8988T (cell line): ENCODE measurements at regions not wholly inside any gene's neighbourhood (a gene's known extent, or its start where the extent isn't known, plus 50 kb on each side); places are given as distances from the start of the nearest gene placed in this dataset.
"Not testable (repeated sequence)": the region's sequence is repeated elsewhere in the genome, so short reads cannot be mapped to it uniquely, and the experiment has no call there.

Experiments
- DNase-seq: peaks from one replicate; pipeline ENCODE4 v3.0.0; 2011

GRCh38 chr10:4254101-4254994 is 469.3 kb upstream of the KLF6 start:
- no peak for DNase-seq

- DNase-seq, result no peak
Observed at GRCh38 chr10:4252701-4253100, 467.7 kb upstream of the KLF6 start.

- DNase-seq, result no peak
Observed at GRCh38 chr10:4250587-4250887, 465.5 kb upstream of the KLF6 start.

- no peak for DNase-seq
Observed at GRCh38 chr10:4249841-4250586, 465.0 kb upstream of the KLF6 start.

DNA sequence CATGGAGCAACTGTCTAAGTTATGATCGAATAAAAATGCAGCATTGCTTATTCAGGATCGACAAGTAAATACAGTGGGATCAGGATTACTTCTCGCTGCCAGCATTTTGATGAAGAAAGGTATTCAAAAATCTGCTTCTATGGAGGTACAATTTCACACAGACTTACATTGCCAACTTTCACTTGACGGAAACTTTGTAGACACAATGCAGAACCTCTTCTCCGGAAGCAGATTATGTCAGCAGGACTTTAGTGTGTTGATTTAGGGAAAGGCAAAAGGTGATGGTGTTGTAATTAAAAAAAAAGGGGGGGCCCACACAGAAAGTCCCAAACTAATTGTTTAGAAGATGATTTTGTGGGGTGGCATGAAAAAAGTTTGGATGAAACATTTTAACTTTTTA is 462.4 kb upstream of the KLF6 start:
- no peak for DNase-seq

- DNase-seq, result no peak
Observed at GRCh38 chr10:4246881-4247358, 461.9 kb upstream of the KLF6 start.

DNA sequence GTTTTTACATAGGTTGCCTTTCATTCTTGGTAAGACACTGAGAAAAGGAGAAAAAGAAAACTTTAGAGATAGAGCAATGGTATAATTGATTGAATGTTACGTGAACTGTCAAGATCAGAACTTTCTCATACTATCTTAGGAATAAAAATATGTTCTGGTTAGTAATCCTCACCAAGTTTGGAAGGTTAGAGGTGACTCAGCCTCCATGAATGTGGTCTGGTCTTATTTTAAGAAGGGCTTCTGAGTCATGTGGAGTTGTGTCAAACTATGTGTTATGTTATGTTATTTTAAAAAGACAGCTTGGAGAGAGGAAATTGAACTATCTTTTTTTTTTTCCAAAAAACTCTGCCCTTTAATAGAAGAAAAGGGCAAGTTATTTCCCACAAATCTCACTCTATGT is 458.6 kb upstream of the KLF6 start:
- DNase-seq, result no peak

GRCh38 chr10:4243169-4243568 is 458.2 kb upstream of the KLF6 start:
- no peak for DNase-seq

DNA sequence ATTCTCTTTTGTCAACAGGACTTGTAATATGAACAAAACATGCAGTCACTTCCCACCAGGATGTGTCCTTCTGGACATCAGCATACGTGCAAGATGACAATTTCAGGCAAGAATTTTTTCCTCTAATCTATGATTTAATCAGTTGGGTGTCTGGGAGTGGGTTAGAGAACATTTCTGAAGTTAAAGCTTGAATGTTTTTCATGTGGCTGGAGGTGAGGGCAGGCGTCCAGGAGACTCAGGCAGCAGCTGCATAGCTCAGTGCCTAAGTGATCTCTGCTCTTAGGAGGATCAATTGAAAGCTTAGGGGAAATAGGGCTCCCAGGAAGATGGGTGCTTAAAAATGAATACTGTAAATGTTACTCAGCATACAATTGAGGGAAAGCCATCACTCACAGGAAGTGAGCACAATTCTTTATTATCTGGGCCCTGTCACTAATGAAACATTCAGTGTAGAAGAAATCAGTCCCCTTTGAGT is 457.6 kb upstream of the KLF6 start:
- DNase-seq, result no peak

DNA sequence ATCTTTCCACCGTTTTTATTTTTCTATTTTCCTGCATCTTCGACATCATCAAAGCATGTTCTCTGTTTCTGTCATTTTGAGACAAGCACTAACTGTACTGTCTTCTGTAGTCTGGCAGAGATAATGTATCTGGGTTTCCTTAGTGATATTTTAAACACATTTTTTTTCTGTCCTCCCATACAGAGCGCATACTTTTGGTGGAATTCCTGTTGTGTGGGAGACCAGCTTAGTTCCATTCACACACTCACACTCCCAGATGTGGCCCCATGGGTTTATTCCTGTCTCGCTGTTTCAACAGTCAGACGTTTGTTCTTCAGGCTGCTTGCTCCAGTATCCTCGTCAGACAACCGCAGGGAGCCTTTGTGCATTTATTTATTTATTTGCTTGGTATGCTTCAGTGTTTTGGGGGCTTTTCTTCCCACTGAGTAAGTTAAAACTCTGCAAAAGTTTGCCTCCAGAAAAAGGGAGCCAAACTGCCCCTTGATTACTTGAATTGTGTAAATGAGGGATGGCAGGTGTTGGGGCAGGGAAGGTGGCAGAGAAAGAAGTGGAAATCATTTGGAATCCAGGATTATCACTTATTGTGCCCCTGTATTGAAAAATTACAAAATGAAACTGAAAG is 456.8 kb upstream of the KLF6 start:
- DNase-seq, result no peak

GRCh38 chr10:4240608-4241197 is 455.7 kb upstream of the KLF6 start:
- no peak for DNase-seq

GRCh38 chr10:4239186-4239585 is 454.2 kb upstream of the KLF6 start:
- no peak for DNase-seq

DNA sequence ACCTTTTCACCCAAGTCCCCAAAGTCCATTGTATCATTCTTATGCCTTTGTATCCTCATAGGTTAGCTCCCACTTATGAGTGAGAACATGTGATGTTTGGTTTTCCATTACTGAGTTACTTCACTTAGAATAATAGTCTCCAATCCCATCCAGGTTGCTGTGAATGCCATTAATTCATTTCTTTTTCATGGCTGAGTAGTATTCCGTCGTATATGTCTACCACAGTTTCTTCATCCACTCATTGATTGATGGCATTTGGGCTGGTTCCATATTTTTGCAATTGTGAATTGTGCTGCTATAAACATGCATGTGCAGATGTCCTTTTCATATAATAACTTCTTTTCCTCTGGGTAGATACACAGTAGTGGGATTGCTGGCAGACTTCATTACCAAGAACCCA is 451.9 kb upstream of the KLF6 start:
- DNase-seq, result not testable (repeated sequence)

- DNase-seq, result no peak
Observed at GRCh38 chr10:4234661-4235060, 449.7 kb upstream of the KLF6 start.

DNA sequence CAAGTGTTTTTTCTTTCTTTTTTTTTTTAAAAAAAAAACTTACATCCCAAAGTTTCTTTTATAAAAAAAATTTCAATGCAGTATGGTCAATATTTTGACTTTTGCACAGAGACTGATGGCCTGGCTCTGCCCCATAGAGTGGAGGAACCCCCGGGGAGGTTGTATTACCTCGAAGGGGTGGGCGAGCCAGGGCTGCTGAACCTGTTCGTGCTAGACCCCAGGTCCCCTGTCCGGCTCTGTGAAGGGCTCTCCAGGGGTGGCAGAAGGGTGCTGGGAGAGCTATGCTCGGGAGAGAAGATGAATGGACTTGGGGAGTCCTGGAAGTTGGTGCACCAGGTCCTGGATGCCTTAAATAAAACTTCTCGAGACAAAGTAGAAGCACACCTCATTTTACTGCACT is 446.4 kb upstream of the KLF6 start:
- no peak for DNase-seq

- no peak for DNase-seq
Observed at GRCh38 chr10:4230036-4230435, 445.0 kb upstream of the KLF6 start.

DNA sequence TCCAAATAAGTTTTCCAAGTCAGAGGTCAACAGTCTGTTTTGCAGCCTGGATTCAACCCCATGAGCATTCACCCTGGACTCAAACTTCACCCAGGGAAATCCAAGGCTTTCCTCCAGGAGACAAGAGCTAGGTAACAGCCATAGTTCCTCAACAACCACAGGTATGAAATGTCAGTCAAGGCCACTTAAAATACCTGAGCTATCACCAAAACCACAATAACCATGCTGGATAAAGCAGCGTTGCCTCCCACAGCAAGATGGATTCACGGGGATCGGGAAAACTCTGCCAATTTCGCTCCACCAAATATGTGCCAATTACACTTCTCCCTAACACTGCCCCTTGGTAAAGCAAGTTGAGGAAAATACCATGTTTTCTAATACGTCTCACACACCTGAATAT is 444.1 kb upstream of the KLF6 start:
- no peak for DNase-seq

DNA sequence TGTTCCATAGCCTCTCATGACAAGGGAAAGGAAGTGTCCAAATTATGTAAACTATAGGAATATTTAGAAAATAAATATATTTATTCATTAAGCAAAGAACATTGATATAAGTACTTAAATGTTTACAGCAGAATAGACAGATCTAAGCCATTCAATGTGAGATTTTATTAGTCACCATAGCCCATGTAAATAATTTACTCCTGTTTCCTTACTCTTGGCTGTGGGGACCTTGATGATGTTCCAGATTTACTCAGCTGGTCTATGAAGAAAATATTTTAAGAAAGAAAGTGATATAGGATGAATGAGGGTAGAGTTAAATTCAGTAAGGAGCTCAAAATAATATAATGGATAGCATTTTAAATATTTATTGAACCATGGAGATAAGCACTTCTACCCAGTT is 442.6 kb upstream of the KLF6 start:
- no peak for DNase-seq

DNA sequence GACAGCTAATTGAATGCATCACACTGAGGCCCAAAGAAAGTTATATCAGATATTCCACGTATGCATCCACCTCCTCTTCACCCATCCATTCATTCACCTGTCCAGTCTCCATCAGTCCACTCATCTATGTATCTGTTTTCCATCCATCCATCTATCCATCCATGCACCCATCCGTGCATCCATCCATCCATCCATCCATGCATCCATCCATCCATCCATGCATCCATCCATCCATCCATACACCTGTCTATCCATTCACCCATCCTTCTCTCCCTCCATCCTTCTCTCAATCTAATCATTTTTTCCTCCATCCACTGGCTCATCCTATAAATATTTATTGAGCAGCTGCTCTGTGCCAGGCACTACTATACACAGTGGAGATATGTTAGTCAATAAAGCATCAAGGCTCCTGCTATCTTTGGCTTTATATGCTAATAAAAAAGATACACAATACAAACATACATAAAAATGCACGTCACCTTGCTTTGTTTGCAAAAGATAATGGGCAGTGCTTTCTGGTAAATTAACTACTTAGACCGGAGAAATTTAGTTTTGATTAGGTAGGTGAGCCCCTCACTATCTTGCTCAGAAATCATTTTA is 442.0 kb upstream of the KLF6 start:
- no peak for DNase-seq

- no peak for DNase-seq
Observed at GRCh38 chr10:4224178-4224577, 439.2 kb upstream of the KLF6 start.

GRCh38 chr10:4221310-4221709 is 436.3 kb upstream of the KLF6 start:
- not testable (repeated sequence) for DNase-seq

DNA sequence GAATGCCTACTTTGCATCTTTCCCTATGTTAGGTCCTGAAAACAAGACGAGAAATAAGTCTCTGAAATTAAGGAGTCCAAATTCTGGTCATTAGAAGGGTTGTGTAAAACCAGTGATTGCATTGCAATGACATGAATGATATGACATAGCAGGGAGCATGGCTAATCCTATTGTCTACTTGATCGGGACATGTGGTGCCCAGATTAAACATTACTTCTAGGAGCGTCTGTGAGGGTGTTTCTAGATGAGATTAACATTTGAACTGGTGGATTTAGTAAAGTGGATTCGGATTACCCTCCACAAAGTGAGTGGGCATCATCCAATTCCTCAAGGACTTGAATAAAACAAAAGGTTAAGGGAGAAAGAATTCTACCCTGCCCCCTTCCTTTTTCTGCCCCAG is 434.9 kb upstream of the KLF6 start:
- DNase-seq, result no peak

- DNase-seq, result no peak
Observed at GRCh38 chr10:4217653-4218052, 432.6 kb upstream of the KLF6 start.
